OCI-LY7 (cell line): ENCODE measurements at regions not wholly inside any gene's neighbourhood (a gene's known extent, or its start where the extent isn't known, plus 50 kb on each side); places are given as distances from the start of the nearest gene placed in this dataset.
"Not testable (repeated sequence)": the region's sequence is repeated elsewhere in the genome, so short reads cannot be mapped to it uniquely, and the experiment has no call there.

Source experiments
- BruUV-seq: library from RNA; stranded (reverse); fragments of 400-500 nt; replicated peaks from 2 replicates; lab custom pipeline; 2021; lab: Mats Ljungman, UMichigan
- CTCF ChIA-PET: fragments of 300-600 bp; sonication (Branson Sonifier 250); formaldehyde crosslinking; loops from one replicate; lab custom pipeline; 2022; ENCODE audit warnings: antibody characterized with exemption; ENCODE audit not compliant: unreplicated experiment; lab: Charles Lee
- POLR2A ChIA-PET: fragments of 300-600 bp; sonication (Branson Sonifier 250); formaldehyde crosslinking; loops from one replicate; lab custom pipeline; 2022; ENCODE audit warnings: antibody characterized with exemption; lab: Charles Lee
- DNase-seq: peaks from one replicate; pipeline ENCODE4 v3.0.0-alpha.2; 2015; ENCODE audit warnings: low spot score
- H2AFZ ChIP-seq: fragments of 200-600 bp; sonication (generic), shearing (Covaris generic); 2 replicates; pipeline ENCODE4 v1.6.1; 2014; ENCODE audit warnings: mild to moderate bottlenecking, antibody characterized with exemption, low read length, moderate library complexity
- H3K27ac ChIP-seq: fragments of 200-600 bp; sonication (generic); 2 replicates; pipeline ENCODE4 v1.5.1; 2014; ENCODE audit warnings: mixed run types, low read depth, mild to moderate bottlenecking, moderate library complexity, low read length, inconsistent platforms; ENCODE audit not compliant: poor library complexity, severe bottlenecking
- H3K36me3 ChIP-seq: fragments of 200-600 bp; sonication (generic); 2 replicates; pipeline ENCODE4 v1.6.1; 2014; ENCODE audit warnings: mild to moderate bottlenecking, antibody characterized with exemption, low read length, moderate library complexity, mixed read lengths; ENCODE audit not compliant: insufficient read depth
- H3K4me1 ChIP-seq: fragments of 200-600 bp; sonication (generic); 2 replicates; pipeline ENCODE4 v1.5.1; 2014; ENCODE audit warnings: mild to moderate bottlenecking, low read length; ENCODE audit not compliant: insufficient read depth, poor library complexity, severe bottlenecking
- H3K4me2 ChIP-seq: fragments of 200-600 bp; sonication (generic); 2 replicates; pipeline ENCODE4 v1.6.1; 2014; ENCODE audit warnings: mild to moderate bottlenecking, low read length
- H3K4me3 ChIP-seq: fragments of 200-600 bp; sonication (generic); 2 replicates; pipeline ENCODE4 v1.5.1; 2014; ENCODE audit warnings: mild to moderate bottlenecking, low read depth, low read length; ENCODE audit not compliant: poor library complexity, severe bottlenecking
- H3K79me2 ChIP-seq: fragments of 200-600 bp; sonication (generic); 2 replicates; pipeline ENCODE4 v1.6.1; 2016; ENCODE audit warnings: low read depth, mild to moderate bottlenecking, low read length, moderate library complexity, mixed read lengths; ENCODE audit not compliant: insufficient read depth
- H3K9me2 ChIP-seq: fragments of 200-600 bp; sonication (generic); 2 replicates; pipeline ENCODE4 v1.6.1; 2016; ENCODE audit warnings: mild to moderate bottlenecking, low read length, mixed read lengths; ENCODE audit not compliant: insufficient read depth
- H3K9me3 ChIP-seq: fragments of 200-600 bp; sonication (generic); 2 replicates; pipeline ENCODE4 v1.6.1; 2014; ENCODE audit warnings: mild to moderate bottlenecking, mixed run types, low read length, mixed read lengths
- H4K20me1 ChIP-seq: fragments of 200-600 bp; sonication (generic); 2 replicates; pipeline ENCODE4 v1.6.1; 2014; ENCODE audit warnings: mild to moderate bottlenecking, antibody characterized with exemption, low read length, moderate library complexity, mixed read lengths; ENCODE audit not compliant: insufficient read depth
- intact Hi-C: fragments of 100-400 bp; cut with micrococcal nuclease; formaldehyde crosslinking; loops from one replicate; pipeline ENCODE4 v1.10.0; 2022; ENCODE audit not compliant: unreplicated experiment

- H3K4me3 ChIP-seq, CTCF ChIA-PET, H3K4me1 ChIP-seq, H3K9me2 ChIP-seq, H3K4me2 ChIP-seq, H4K20me1 ChIP-seq, H3K27ac ChIP-seq, POLR2A ChIA-PET, intact Hi-C loops, H3K9me3 ChIP-seq, H2AFZ ChIP-seq, BruUV-seq, H3K79me2 ChIP-seq, H3K36me3 ChIP-seq, DNase-seq: not testable (repeated sequence)
Measured at GRCh38 chr7:150069555-150070313, 196.0 kb downstream of the ATP6V0E2 start.

GRCh38 chr7:150077543-150077942 is 203.8 kb downstream of the ATP6V0E2 start:
- H3K36me3 ChIP-seq, H3K4me3 ChIP-seq, H2AFZ ChIP-seq, intact Hi-C loops, H3K79me2 ChIP-seq, CTCF ChIA-PET, BruUV-seq, H3K4me2 ChIP-seq, DNase-seq, H4K20me1 ChIP-seq, H3K4me1 ChIP-seq, H3K9me2 ChIP-seq, POLR2A ChIA-PET, H3K9me3 ChIP-seq, H3K27ac ChIP-seq: not testable (repeated sequence)

- H3K4me2 ChIP-seq, H3K4me3 ChIP-seq, H4K20me1 ChIP-seq, H3K79me2 ChIP-seq, BruUV-seq, intact Hi-C loops, H3K36me3 ChIP-seq, H2AFZ ChIP-seq, CTCF ChIA-PET, H3K9me3 ChIP-seq, H3K27ac ChIP-seq, POLR2A ChIA-PET, DNase-seq, H3K4me1 ChIP-seq, H3K9me2 ChIP-seq: not testable (repeated sequence)
Measured at GRCh38 chr7:150081865-150082264, 208.1 kb downstream of the ATP6V0E2 start.

DNA sequence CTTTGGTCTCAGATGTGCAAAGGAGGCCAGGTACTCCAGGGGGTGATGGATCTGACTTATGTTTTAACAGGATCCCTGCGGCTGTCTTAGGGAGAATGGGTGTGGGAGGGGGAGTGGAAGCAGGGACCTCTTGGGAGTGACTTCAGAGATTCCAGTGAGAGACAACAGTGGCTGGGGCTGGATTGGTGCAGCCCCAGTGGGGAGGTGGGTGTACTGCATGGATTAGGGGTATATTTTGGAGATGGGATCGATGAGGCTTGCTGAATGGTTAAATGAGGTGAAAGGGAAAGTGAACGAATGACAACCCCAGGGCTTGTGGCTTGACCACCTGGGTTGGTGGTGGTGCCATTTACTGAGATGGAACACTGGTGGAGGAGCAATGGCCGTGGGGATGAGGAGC is 211.0 kb downstream of the ATP6V0E2 start:
- H3K4me3 ChIP-seq, H3K9me3 ChIP-seq, H3K4me1 ChIP-seq, H3K79me2 ChIP-seq, CTCF ChIA-PET, H3K4me2 ChIP-seq, intact Hi-C loops, DNase-seq, POLR2A ChIA-PET, H3K27ac ChIP-seq, BruUV-seq, H4K20me1 ChIP-seq, H3K9me2 ChIP-seq, H2AFZ ChIP-seq, H3K36me3 ChIP-seq: not testable (repeated sequence)

DNA sequence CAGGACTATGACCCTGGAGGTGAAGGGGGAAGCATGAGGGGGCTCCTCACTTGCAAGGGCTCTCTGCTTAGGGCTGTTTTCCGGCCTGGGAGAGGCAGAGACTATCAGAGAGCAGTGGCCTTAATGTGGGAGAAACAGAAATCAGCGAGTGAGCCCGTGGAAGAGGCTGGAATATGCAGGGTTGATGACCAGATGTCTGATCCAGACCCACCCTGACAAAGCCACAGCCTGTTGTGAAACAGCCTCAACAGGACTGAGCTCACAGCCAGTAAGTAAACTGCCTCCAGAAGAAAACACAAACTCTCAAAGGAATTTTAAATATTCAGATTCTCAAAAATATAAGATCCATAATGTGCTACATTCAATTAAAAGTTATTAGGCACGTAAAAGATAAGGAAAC is 213.7 kb downstream of the ATP6V0E2 start:
- H3K79me2 ChIP-seq, POLR2A ChIA-PET, H3K27ac ChIP-seq, H2AFZ ChIP-seq, H3K4me3 ChIP-seq, H3K9me2 ChIP-seq, H3K36me3 ChIP-seq, H3K4me1 ChIP-seq, H3K9me3 ChIP-seq, CTCF ChIA-PET, H4K20me1 ChIP-seq, DNase-seq, BruUV-seq, intact Hi-C loops, H3K4me2 ChIP-seq: not testable (repeated sequence)

DNA sequence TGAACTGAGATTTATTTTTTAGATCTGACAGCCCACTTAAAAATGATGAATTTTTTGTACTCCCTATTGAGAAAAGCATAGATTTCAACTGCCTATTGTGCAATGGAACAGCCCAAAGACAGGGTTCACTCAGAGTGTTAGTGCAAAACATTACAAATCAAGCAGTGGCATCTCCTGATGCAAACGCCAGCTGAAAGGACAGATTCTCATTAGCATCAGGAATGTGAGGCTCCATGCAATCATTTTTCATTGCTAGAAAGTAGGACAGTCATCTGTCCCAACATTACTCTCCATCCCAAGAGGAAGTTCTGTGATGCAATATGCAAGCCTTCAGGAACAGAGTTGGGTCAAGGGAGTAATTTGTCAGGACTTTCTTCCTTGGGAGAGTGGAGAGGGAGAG is 215.4 kb downstream of the ATP6V0E2 start:
- H3K4me3 ChIP-seq, H3K4me1 ChIP-seq, intact Hi-C loops, H4K20me1 ChIP-seq, H3K27ac ChIP-seq, H3K9me2 ChIP-seq, H3K9me3 ChIP-seq, H2AFZ ChIP-seq, H3K36me3 ChIP-seq, CTCF ChIA-PET, H3K79me2 ChIP-seq, H3K4me2 ChIP-seq, DNase-seq, BruUV-seq, POLR2A ChIA-PET: not testable (repeated sequence)
